Peyer's patch (tissue), 4 donors: ENCODE measurements at regions not wholly inside any gene's neighbourhood (a gene's known extent, or its start where the extent isn't known, plus 50 kb on each side); places are given as distances from the start of the nearest gene placed in this dataset.

Experiments
- CTCF ChIP-seq, 6 experiments: fragments of 450-650 bp in 4 of 6; fragments of 200-600 bp in 2 of 6; sonication (generic) in 1 of 6; IDR thresholded peaks; one replicate each; pipeline ENCODE4 v1.5.1; 2017 to 2019; ENCODE audit warnings: antibody characterized with exemption in 6 of 6, mild to moderate bottlenecking in 3 of 6, moderate library complexity in 1 of 6
- POLR2A ChIP-seq, 2 donors: fragments of 450-650 bp; IDR thresholded peaks; one replicate each; pipeline ENCODE4 v1.5.1; 2017; ENCODE audit warnings: antibody characterized with exemption in 2 of 2, mild to moderate bottlenecking in 2 of 2, moderate library complexity in 2 of 2

- TF ChIP-seq CTCF (IDR thresholded peaks at IDR 0.05), result no peak
- no peak for TF ChIP-seq POLR2A (IDR thresholded peaks at IDR 0.05)
Measured at GRCh38 chr6:135642912-135643311, 145.4 kb upstream of the AHI1 start.
